ENCODE measurements at regions not wholly inside any gene's neighbourhood (a gene's known extent, or its start where the extent isn't known, plus 50 kb on each side); places are given as distances from the start of the nearest gene placed in this dataset.

DNA sequence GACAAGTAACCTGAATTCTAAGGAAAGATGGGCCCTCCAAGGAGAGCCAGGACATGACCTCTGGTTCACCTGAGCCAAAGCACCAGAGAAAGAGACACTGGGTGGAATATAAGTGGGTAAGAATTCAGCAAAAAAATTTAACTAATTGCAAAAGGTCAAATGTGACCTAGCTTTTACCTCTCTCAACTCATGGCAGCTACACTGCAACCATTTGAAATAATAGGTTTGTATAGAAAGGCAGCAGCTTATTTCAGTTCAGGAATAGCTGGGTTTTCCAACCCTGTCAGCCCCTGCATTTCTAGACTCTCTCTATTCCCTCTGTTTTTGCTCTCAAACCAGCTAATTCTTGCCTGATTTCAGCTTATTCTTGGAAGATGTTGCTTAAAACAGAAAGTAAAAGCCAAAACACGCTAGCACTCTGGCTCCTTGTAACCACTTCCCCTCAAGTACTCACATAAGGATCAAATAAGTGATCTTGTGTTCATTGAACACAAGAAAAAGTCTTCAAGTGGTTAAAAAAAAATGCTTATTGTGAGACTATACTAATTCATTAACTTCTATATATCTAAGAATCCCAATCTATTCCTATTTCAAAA is 101.1 kb upstream of the NR4A3 start:
- DNase-seq = no peak

DNA sequence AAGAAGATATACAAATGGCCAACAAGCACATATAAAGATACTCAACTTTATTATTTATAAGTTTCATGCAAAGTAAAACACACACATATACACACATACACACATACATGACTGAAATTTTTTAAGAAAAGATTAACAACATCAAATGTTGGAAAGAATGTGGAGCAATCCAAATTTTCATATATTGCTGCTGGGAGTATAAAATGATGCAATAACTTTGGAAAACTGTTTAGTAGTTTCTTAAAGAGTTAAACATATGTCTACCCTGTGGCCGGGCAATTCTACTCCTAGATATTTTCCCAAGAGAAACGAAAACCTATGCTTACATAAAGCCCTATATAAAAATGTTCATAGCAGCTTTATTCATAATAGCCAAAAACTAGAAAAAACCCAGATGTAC is 99.8 kb upstream of the NR4A3 start:
- DNase-seq = no peak

DNA sequence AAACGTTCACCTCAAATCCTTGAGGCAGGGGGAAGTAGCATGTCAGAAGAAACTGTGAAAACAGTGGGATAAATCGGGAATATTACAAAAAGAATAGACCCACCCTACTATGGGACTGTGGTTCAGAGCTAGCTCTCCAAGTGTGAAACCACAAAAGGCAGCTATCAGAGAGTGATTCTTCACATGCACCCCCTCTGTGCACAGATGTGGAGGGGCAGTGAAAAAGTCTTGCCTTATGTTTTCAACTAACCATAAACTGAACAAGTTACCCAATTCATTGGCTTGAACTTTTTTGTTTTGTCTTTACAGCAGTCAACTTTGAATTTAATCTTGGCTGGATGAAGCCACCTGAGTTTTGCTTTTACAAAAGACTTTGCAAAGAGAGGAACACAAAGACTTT is 98.8 kb upstream of the NR4A3 start:
- DNase-seq = no peak

DNA sequence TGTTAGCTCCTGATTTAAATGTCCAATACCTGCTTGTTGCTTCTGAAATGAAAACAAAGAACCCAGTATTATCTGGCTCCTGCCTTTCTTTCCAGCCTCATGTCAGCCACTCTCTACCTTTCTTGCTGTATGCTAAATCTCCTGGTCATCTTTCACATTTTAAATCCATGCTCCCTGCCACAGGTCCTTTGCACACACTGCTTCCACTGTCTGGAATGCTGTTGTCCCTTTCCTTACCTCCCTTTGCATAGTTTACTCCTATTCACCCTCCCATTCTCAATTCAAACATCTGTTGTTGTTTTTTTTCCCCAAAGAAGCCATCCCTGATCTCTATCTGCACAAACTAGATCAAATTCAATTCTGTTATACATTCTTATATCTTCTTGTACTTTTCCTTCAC is 97.0 kb upstream of the NR4A3 start:
- DNase-seq = no peak

DNA sequence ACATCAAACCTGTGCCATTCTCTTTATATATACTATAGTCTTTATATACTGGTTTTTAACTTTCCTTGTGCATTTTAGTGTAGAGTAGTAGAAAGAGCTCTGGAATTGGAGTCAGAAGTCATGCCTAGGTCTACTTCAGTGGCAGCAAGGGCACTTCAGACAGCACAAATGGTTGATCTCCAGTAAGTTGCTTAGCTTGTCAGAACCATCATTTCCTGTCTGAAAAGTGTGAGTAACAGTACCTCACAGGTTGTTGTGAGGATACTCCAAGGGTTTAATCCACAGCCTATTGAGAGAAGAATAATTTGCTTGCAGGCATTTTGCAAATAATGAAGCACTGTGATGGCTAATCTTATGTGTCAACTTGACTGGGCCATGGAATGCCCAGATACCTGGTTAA is 95.8 kb upstream of the NR4A3 start:
- DNase-seq = no peak

DNA sequence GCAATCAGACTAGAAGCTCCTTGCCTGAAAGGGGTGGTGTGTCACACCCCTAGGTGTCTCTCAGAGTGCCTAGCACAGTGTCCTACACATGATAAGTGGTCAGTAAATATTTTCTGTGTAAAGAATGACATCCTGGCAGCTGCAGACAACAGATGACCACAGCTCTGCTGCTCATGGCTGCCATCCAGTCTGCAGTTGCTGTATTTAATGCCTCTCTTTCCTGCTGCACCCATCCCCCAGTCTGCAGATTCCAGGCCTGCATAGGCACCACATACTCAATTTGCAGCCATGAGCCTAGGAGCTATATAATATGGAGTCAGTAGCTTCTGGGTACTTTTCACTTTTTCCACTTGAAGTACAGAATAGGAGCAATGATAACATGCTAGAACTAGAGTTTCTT is 94.9 kb upstream of the NR4A3 start:
- DNase-seq = no peak

DNA sequence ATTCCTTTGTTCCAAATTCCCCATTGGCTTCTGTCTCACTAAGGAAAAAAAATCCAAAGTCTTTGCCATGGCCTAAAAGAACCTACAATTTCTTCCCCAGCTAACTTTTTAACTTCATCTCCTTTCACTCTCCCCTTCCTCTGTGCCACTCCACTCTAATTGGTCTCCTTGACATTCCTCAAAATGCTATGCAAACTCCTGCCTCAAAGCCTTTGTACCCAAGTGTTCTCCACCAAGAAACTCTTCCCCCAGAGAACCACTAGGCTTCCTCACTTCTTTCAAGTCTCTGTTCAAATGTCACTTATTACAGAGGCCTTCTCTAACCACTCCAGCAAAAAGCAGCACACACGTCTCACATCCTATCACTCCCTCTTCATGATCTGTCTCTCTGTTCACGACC is 91.6 kb upstream of the NR4A3 start:
- DNase-seq = no peak

DNA sequence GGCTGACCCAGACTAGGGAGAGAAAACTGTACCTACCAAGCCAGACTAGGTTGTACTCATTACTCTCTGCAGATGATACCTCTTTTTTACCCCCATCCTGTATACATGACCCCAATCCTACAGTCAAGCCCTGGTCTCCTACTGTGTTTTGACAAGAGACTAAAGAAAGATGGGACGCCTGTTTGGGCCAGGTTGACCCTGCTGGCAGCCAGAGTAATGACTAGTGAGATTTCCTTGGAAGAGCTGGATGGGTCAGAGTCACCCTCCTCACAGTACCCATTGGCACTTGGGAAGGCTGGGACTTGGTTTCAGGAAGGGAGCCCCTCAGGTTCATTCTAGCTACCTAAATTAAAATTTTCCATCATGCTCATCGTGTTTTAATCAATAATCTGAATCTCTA is 89.7 kb upstream of the NR4A3 start:
- no peak for DNase-seq

DNA sequence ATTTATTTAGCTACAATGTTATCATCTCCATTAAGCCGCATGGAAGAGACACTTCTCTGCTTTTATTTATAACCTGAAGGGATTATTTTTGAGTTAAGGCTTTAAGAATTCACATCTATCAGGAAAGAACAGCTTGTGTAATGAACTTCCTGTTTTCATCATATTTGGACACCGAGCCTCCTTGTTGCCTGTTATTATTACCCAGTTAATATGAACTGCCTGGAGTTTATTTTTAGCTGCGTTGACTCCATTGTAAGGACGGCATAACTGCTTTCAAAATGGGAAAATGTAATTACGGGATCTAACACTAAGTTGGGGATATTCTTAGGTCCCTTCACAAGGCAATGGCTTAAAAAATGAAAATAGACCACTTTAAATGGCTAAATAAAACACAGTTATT is 89.0 kb upstream of the NR4A3 start:
- no peak for DNase-seq

DNA sequence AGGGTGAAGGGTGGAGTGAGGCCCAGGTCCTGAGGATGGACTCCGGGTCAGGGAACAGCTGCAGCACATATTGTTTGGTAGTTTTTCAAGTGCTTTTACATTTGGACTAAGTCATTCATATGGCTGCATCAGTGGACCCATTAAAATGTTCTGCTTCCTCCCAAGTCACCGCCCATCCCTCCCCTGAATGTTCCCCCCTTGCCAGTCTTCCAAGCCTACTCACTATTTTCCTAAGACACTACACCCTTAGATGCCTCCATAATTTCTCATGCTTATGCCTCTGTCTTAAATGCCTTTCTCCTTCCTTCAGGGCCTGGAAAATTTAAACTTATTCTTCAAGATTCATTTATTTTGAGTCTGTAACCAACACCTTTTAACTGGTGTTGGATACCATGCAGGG is 86.6 kb upstream of the NR4A3 start:
- no peak for DNase-seq

DNA sequence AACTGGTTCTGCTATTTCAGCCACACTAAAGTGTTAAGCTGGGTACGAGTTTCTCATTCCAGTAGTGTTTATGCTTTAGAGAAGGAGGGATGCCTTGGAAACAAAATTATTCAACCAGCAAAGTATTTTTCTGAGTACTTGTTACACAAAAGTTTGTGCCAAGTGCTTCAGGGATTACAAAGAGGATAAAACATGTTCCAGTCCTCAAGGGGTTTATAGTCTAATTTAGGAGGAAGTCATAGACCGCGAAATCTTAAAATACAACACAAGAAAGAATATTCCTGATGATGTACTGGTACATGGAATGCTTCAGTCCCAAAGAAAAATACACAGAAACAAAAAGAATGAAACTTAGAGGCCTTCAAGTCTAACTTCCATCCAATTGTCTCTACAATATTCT is 85.4 kb upstream of the NR4A3 start:
- no peak for DNase-seq

DNA sequence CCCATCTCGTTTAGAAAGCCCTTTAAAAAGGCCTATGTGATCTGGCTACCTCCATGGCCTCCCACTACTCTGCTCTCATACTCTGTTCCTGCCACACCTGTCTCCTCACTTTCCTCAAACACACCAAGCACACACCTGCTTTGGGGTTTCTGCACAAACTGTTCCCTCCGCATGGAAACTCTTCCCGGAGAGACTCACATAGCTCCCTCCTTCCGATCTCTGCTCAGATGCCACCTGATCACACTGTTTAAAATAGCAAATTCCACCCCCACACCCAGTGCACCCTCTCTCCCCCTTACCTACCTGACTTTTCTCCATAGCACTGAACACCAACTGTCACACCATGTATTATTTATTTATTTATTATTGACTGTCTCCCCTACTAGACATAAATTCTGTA is 84.0 kb upstream of the NR4A3 start:
- no peak for DNase-seq

DNA sequence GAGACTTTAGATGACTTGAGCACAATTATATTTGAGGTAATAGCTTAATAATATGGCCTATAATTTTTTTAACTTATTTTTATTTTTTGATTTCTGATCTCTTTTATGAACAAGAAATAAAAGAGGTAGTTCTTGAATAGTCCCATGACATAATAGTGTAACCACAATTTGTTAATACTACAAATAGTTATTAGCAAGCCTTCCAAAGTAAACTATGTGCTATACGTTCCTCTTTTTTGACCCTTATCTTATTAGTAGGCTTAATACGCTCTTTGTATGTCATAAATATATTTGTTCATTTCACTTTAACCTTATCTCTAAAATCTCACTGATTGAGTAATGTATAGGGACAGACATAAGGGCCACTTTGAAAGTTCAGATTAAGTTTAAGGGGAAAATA is 78.7 kb upstream of the NR4A3 start:
- DNase-seq = no peak

DNA sequence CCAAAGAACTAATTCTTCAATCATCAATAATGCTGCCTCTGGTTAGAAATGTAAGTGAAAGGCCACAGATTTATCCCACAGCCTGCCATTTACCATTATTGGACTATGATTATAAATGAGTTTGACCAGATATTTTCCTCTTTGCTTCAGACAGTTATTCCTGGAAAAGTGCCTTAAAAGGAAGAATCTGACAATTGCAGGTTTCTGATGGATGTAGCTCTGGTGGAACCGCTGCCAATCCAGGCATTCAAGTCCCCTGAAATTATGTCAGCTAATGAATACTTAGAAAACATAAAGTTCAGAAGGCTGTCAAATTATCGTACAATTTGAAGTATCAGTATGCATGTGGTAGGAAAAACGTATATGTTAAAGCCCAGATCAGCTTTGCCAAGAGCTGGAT is 78.2 kb upstream of the NR4A3 start:
- no peak for DNase-seq

DNA sequence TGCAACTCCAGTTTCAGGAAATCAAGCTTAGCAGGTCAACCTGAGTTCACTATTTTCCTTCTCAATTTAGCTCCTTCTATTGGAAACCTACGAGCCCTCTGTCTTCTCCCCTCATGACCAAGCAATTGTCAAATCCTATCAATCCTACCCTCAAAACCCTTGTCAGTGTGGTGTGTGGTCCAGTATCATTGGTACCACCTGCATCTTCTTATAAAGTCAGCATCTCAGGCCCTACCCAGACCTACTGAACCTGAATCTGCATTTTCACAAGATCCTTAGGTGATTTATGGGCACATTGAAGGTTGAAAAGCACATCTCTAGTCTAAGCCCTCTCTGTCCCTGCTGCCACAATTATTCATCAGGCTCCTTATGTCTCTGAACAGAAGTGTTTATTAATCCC is 77.6 kb upstream of the NR4A3 start:
- no peak for DNase-seq

DNA sequence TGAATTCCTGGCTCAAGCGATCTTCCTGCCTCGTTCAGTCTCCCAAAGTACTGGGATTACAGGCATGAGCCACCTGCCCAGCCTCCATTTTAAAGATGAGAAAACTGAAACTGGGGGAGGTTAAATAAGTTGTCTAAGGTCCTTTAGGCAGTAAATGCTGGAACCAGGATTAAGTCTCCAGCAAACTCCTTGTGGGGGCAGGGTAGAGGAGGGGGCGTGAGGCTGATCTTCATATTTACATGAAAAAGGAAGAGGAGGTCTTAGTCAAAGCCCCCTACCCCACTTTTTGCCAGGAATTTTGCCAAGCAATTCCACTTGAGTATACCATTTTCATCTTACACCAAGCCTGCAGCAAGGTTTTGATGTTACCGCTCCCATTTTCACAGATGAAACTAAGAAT is 76.6 kb upstream of the NR4A3 start:
- no peak for DNase-seq

DNA sequence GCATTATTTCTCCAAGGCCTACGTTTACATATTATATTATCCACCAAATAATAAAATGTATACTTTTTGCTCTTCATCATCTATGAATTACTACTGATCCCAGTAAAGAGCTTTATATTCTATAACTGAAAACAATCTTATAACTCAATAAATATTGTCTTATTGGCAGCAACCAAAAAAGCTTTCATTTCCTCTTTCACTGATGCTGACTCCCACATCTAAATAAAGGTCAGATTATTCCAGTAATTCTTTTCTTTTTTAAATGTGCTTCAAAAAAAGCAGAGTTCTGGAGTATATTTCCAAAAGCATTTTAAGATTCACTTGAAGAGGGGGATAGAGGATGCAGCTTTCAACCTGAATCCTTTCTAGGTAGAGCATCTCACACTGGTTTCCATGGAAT is 75.3 kb upstream of the NR4A3 start:
- no peak for DNase-seq

DNA sequence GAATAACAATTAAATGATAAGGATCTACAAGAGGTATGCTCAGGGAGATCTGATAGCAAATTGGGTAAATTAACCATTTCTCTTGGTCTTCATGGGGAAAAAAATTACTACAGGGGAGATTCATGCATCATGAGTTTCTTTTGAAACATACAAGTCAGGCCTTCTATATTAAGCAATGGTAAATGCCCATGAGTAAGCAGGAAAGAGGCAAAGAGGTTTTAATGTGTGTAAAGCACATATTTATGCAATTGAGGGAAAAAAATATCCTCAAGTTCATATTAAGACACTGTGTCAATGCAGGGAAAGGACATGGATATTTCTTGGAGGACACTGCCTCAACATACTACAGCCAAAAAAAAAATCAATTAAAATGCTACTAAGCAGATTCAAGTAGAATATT is 73.4 kb upstream of the NR4A3 start:
- no peak for DNase-seq

DNA sequence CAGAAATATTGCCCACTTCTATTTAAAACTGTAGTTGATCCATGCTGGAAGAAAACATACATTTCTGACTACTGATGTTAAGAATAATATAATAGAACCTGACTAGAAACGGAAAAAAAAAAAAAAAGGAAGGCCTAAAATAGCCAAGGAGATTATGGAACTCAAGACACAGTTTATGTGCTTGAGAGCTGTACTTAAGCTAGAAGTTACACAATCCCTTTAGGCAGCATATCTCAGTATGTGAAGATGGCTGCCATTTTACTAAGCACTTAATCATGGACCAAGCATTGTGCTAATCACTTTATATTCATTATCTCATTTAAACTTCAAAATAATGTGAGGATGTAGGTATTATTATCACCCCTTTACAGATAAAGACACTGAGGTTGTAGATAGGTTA is 73.0 kb upstream of the NR4A3 start:
- DNase-seq = no peak

DNA sequence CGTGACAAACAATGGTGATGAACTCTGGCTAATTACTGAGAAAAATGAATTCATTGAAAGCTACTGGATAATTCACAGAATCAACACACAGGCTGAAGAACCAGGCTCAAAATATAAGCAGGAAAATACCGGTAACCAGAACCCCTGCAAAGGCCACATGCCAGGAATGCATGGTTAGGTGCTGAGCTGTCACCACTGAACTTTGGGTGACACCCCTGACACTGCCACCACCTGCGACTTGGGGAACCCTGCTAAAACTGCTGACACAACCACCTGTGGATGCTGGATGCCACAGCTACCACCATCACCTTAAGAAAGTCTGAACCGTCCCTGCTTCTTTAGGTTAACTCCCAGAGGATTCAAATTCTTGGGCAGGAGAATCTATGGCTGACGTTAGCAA is 72.0 kb upstream of the NR4A3 start:
- DNase-seq = no peak

DNA sequence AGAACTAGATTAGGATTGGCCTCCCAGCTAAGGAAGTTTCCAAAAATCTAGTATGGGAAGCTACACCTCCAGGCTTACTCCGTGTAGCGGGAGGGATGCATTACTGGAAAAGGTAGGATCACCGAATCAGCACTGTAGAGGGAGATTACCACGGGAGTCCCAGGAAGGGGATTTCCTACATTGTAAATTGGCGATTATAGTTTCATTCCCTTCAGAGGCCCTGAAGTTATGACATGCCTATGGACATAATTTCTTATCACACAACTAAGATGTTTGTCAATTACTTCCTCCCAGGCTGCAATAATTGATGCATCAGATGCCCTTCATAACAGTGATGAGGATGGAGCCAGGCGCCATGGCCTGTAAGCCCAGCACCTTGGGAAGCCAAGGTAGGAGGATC is 71.2 kb upstream of the NR4A3 start:
- no peak for DNase-seq

DNA sequence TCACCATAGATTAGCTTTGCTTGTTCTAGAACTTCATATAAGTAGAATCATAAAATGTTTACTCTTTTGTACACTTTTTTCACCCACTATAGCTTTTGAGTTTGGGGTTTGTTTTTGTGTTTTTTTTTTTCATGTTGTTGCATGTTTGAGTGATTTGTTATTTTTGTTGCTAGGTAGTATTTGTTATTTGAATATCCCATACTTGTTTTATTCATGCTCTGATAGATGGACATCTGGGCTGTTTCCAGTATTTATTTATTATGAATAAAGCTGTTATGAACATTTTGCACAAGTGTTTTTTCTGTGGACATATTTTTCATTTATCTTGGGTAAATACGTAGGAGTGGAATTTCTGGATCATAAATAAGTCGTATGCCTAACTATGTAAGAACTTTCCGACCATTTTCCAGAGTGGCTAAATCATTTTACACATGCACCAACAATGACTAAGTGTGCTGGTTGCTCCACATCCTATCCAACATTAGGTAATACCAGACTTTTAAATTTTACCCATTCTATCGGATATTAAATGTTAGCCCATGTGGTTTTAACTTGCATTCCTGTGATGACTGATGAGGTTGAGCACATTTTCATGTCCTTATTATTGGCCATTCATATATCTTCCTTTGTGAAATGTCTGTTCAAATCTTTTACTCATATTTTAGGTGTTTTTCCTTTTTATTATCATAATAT is 69.1 kb upstream of the NR4A3 start:
- DNase-seq = no peak

DNA sequence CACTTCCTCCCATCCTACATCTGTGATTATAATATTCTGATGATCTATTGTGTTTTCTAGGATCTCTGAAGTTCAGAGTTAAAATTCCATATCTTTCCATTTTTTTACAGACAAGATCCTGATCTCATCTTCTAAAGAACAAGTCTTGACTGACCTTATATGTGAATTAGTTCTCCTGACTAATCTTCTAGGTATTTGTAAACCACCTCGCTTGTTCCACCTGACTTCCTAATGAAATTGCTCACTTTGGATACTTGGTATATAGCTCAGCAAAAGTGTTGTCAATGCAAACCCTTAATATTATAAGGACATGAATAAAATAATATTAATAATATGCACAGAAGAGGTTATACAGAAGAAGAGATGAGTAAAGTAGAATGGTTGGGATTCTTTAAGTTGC is 68.2 kb upstream of the NR4A3 start:
- DNase-seq = no peak

DNA sequence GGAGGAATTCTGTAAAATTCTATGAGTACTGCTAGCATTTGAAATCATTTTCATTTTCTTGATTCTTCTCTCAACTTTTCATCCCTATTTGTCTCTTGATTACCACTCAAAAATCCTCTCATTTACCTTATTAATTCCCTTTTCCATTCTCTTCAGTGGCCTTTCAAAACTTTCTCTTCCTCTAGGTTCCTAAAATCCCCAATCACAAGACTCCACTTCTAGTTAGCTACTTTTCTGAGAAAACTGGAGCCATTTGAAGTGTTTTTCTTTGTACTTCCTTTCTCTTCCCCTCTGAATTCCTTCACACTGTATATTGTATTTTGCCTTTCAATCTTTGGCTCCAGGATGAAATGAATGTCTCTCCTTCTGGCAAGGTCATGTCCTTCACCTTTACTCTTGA is 61.3 kb upstream of the NR4A3 start:
- no peak for DNase-seq

DNA sequence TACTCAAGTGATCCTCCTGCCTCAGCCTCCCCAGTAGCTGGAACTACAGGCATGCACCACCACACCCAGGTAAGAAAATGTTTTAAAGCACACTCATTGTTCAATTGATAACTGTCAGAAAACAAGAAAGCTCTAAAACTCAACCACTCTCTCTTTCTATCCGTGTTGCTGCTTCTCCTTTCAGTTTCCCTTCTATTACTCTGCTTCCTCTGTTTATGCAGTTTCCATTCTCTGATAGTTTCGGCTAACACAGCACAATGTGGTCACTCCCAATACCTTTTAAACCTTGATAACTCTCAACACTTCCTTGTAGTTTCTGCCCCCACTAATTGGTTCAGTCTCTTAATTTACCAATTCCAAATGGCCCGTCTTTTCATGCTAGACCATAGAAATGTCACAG is 59.2 kb upstream of the NR4A3 start:
- DNase-seq = no peak

Data from occipital lobe (tissue), 1 donor.